GM21528 (cell line): ENCODE measurements at regions not wholly inside any gene's neighbourhood (a gene's known extent, or its start where the extent isn't known, plus 50 kb on each side); places are given as distances from the start of the nearest gene placed in this dataset.

ENCODE experiments used
- ATAC-seq: cut with Tn5 transposase; IDR thresholded peaks from one replicate; pipeline ENCODE4 v1.9.1; 2021; ENCODE audit warnings: mild to moderate bottlenecking, moderate library complexity; ENCODE audit not compliant: unreplicated experiment, low FRiP score

- no peak for ATAC-seq
Measured at GRCh38 chr13:99721606-99722337, 220.5 kb downstream of the TM9SF2 start.

GRCh38 chr13:99717959-99718674 is 216.8 kb downstream of the TM9SF2 start:
- ATAC-seq: no peak

- no peak for ATAC-seq
Measured at GRCh38 chr13:99709134-99709533, 207.9 kb downstream of the TM9SF2 start.

- ATAC-seq: no peak
Measured at GRCh38 chr13:99704390-99704789, 203.1 kb downstream of the TM9SF2 start.

- ATAC-seq: no peak
Measured at GRCh38 chr13:99703908-99704307, 202.6 kb downstream of the TM9SF2 start.

- no peak for ATAC-seq
Measured at GRCh38 chr13:99702687-99703319, 201.5 kb downstream of the TM9SF2 start.

GRCh38 chr13:99700468-99700867 is 199.2 kb downstream of the TM9SF2 start:
- ATAC-seq: no peak

GRCh38 chr13:99698816-99699099 is 197.5 kb downstream of the TM9SF2 start:
- ATAC-seq: no peak

GRCh38 chr13:99698010-99698815 is 196.9 kb downstream of the TM9SF2 start:
- ATAC-seq: no peak

- ATAC-seq: no peak
Measured at GRCh38 chr13:99695857-99696256, 194.6 kb downstream of the TM9SF2 start.

GRCh38 chr13:99693852-99694611 is 192.8 kb downstream of the TM9SF2 start:
- ATAC-seq: no peak

- no peak for ATAC-seq
Measured at GRCh38 chr13:99693351-99693750, 192.1 kb downstream of the TM9SF2 start.

- ATAC-seq: no peak
Measured at GRCh38 chr13:99692854-99693253, 191.6 kb downstream of the TM9SF2 start.

- no peak for ATAC-seq
Measured at GRCh38 chr13:99691552-99691951, 190.3 kb downstream of the TM9SF2 start.

GRCh38 chr13:99690426-99691174 is 189.3 kb downstream of the TM9SF2 start:
- ATAC-seq: no peak

GRCh38 chr13:99689955-99690354 is 188.7 kb downstream of the TM9SF2 start:
- ATAC-seq: no peak

GRCh38 chr13:99688776-99689175 is 187.5 kb downstream of the TM9SF2 start:
- ATAC-seq: no peak

- ATAC-seq: no peak
Measured at GRCh38 chr13:99687723-99688397, 186.6 kb downstream of the TM9SF2 start.

GRCh38 chr13:99686944-99687411 is 185.7 kb downstream of the TM9SF2 start:
- no peak for ATAC-seq
